HG03108 (cell line): ENCODE measurements at regions not wholly inside any gene's neighbourhood (a gene's known extent, or its start where the extent isn't known, plus 50 kb on each side); places are given as distances from the start of the nearest gene placed in this dataset.

Experiments
- ATAC-seq: cut with Tn5 transposase; IDR thresholded peaks from one replicate; pipeline ENCODE4 v1.9.1; 2021; ENCODE audit warnings: moderate library complexity; ENCODE audit not compliant: unreplicated experiment

GRCh38 chr2:23323917-23324680, 60.9 kb upstream of the KLHL29 start:
- no peak for ATAC-seq

GRCh38 chr2:23326330-23326729, 58.6 kb upstream of the KLHL29 start:
- no peak for ATAC-seq

GRCh38 chr2:23327416-23327815, 57.6 kb upstream of the KLHL29 start:
- no peak for ATAC-seq

GRCh38 chr2:23327887-23328286, 57.1 kb upstream of the KLHL29 start:
- no peak for ATAC-seq

GRCh38 chr2:23330214-23330613, 54.8 kb upstream of the KLHL29 start:
- no peak for ATAC-seq
